H1 (cell line): ENCODE measurements at regions not wholly inside any gene's neighbourhood (a gene's known extent, or its start where the extent isn't known, plus 50 kb on each side); places are given as distances from the start of the nearest gene placed in this dataset.

Experiments used
- CTCF ChIA-PET: fragments of 300-600 bp; sonication (Branson Sonifier 250); formaldehyde crosslinking; loops from one replicate; lab custom pipeline; 2021; ENCODE audit not compliant: partially characterized antibody; lab: Charles Lee
- POLR2A ChIA-PET: fragments of 300-600 bp; sonication (Branson Sonifier 250); formaldehyde crosslinking; loops from one replicate; lab custom pipeline; 2021; ENCODE audit warnings: inconsistent platforms; ENCODE audit not compliant: partially characterized antibody; lab: Charles Lee
- DNase-seq, 2 experiments: peaks; one replicate each; pipeline versions ENCODE4 v3.0.0 to v3.0.0-alpha.2; 2010 to 2022; ENCODE audit warnings: low spot score in 2 of 2, low read depth in 1 of 2, mixed read lengths in 1 of 2
- FAIRE-seq: peaks from 2 replicates; lab custom pipeline; 2011; peaks lifted over from hg19 to GRCh38; lab: Jason Lieb, UNC
- H2AFZ ChIP-seq: 2 replicates; pipeline ENCODE4 v1.8.1; 2012; ENCODE audit warnings: low read length, inconsistent platforms
- H2AK5ac ChIP-seq: 2 replicates; pipeline ENCODE4 v1.6.1; 2013; ENCODE audit warnings: low read depth, low read length
- H2BK120ac ChIP-seq: replicated peaks from 2 replicates; pipeline ENCODE3; 2013; ENCODE audit warnings: low read depth, low read length, inconsistent platforms
- H2BK12ac ChIP-seq: 2 replicates; pipeline ENCODE4 v1.6.1; 2013; ENCODE audit warnings: low read depth, low read length
- H2BK15ac ChIP-seq: 2 replicates; pipeline ENCODE4 v1.6.1; 2013; ENCODE audit warnings: low read length
- H2BK20ac ChIP-seq: 2 replicates; pipeline ENCODE4 v1.6.1; 2013; ENCODE audit warnings: low read length
- H2BK5ac ChIP-seq: 2 replicates; pipeline ENCODE4 v1.6.1; 2013; ENCODE audit warnings: low read depth, low read length
- H3K14ac ChIP-seq: 2 replicates; pipeline ENCODE4 v1.6.1; 2013; ENCODE audit warnings: inconsistent platforms; ENCODE audit not compliant: insufficient read length
- H3K18ac ChIP-seq: 2 replicates; pipeline ENCODE4 v1.6.1; 2013; ENCODE audit warnings: low read length; ENCODE audit errors: extremely low read depth
- H3K23ac ChIP-seq: 2 replicates; pipeline ENCODE4 v1.6.1; 2013; ENCODE audit warnings: inconsistent platforms; ENCODE audit not compliant: insufficient read length
- H3K23me2 ChIP-seq: 2 replicates; pipeline ENCODE4 v1.6.1; 2013; ENCODE audit warnings: low read depth, low read length
- H3K27ac ChIP-seq: 2 replicates; pipeline ENCODE4 v1.6.1; 2011; ENCODE audit warnings: low read depth, low read length, inconsistent platforms
- H3K27me3 ChIP-seq, 4 experiments: replicated peaks in 1 of 4; 1 replicate in 1 of 4; 2 replicates in 3 of 4; pipeline versions ENCODE4 v1.6.1 to v1.8.1; 2011 to 2013; ENCODE audit warnings: low read length in 3 of 4, mild to moderate bottlenecking in 3 of 4, inconsistent platforms in 2 of 4, mixed read lengths in 2 of 4, moderate library complexity in 1 of 4; ENCODE audit not compliant: control insufficient read depth in 3 of 4, insufficient read depth in 3 of 4; ENCODE audit errors: extremely low read depth in 1 of 4
- H3K36me3 ChIP-seq, 4 experiments: 2 replicates each; pipeline versions ENCODE4 v1.6.1 to v1.8.1; 2011 to 2013; ENCODE audit warnings: mild to moderate bottlenecking in 4 of 4, low read length in 3 of 4, moderate library complexity in 2 of 4, control low read depth in 1 of 4, inconsistent platforms in 1 of 4; ENCODE audit not compliant: insufficient read depth in 4 of 4, control insufficient read depth in 2 of 4
- H3K4ac ChIP-seq: replicated peaks from 2 replicates; pipeline ENCODE3; 2013; ENCODE audit warnings: low read length, low read depth, mixed read lengths, inconsistent platforms; ENCODE audit not compliant: insufficient read length
- H3K4me1 ChIP-seq, 4 experiments: replicated peaks in 1 of 4; 1 replicate in 1 of 4; 2 replicates in 3 of 4; pipeline versions ENCODE4 v1.6.1 to v1.8.1; 2011 to 2013; ENCODE audit warnings: low read length in 3 of 4, inconsistent platforms in 2 of 4, mixed read lengths in 1 of 4; ENCODE audit not compliant: insufficient read depth in 4 of 4, control insufficient read depth in 3 of 4
- H3K4me2 ChIP-seq, 2 experiments: 2 replicates each; pipeline versions ENCODE4 v1.6.1 to v1.8.1; 2011 to 2013; ENCODE audit warnings: low read depth in 2 of 2, low read length in 2 of 2, control low read depth in 1 of 2, inconsistent platforms in 1 of 2, mild to moderate bottlenecking in 1 of 2; ENCODE audit not compliant: insufficient read depth in 1 of 2
- H3K4me3 ChIP-seq, 4 experiments: fragments of 200-600, 300-600 bp in 1 of 4; sonication (generic), shearing (Covaris generic), sonication (Bioruptor Twin) in 1 of 4; 2 replicates each; pipeline versions ENCODE4 v1.5.1 to v1.8.1; 2011 to 2016; ENCODE audit warnings: low read length in 4 of 4, low read depth in 3 of 4, control low read depth in 2 of 4, inconsistent platforms in 2 of 4, mild to moderate bottlenecking in 2 of 4, mixed read lengths in 1 of 4, moderate library complexity in 1 of 4; ENCODE audit not compliant: insufficient read depth in 2 of 4; ENCODE audit errors: extremely low read depth in 1 of 4
- H3K56ac ChIP-seq: replicated peaks from 2 replicates; pipeline ENCODE3; 2013; ENCODE audit warnings: low read depth, mild to moderate bottlenecking, mixed read lengths, low read length, inconsistent platforms; ENCODE audit not compliant: insufficient read length
- H3K79me1 ChIP-seq: 2 replicates; pipeline ENCODE4 v1.6.1; 2013; ENCODE audit warnings: low read depth, low read length, control low read depth
- H3K79me2 ChIP-seq, 2 experiments: 2 replicates each; pipeline versions ENCODE4 v1.6.1 to v1.8.1; 2012 to 2013; ENCODE audit warnings: low read length in 2 of 2, mild to moderate bottlenecking in 2 of 2, inconsistent platforms in 1 of 2; ENCODE audit not compliant: insufficient read depth in 2 of 2, control insufficient read depth in 1 of 2
- H3K9ac ChIP-seq, 4 experiments: replicated peaks in 1 of 4; 1 replicate in 1 of 4; 2 replicates in 3 of 4; pipeline versions ENCODE4 v1.6.1 to v1.8.1; 2011 to 2013; ENCODE audit warnings: low read depth in 3 of 4, low read length in 3 of 4, control low read depth in 2 of 4, mild to moderate bottlenecking in 2 of 4, moderate library complexity in 2 of 4, inconsistent platforms in 1 of 4; ENCODE audit errors: extremely low read depth in 1 of 4
- H3K9me3 ChIP-seq, 2 experiments: 2 replicates each; pipeline versions ENCODE4 v1.6.1 to v1.8.1; 2012 to 2013; ENCODE audit warnings: mild to moderate bottlenecking in 2 of 2, moderate library complexity in 2 of 2, control low read depth in 1 of 2, inconsistent platforms in 1 of 2, low read depth in 1 of 2, low read length in 1 of 2, mixed read lengths in 1 of 2; ENCODE audit not compliant: insufficient read depth in 2 of 2
- H4K20me1 ChIP-seq, 2 experiments: replicated peaks in 1 of 2; 2 replicates each; pipeline versions ENCODE3 to v1.8.1; 2011 to 2013; ENCODE audit warnings: inconsistent platforms in 2 of 2, low read length in 2 of 2, mild to moderate bottlenecking in 1 of 2; ENCODE audit not compliant: insufficient read depth in 2 of 2, control insufficient read depth in 1 of 2
- H4K5ac ChIP-seq: 2 replicates; pipeline ENCODE4 v1.6.1; 2013; ENCODE audit warnings: low read length, low read depth, mixed read lengths, inconsistent platforms; ENCODE audit not compliant: insufficient read length
- H4K8ac ChIP-seq: 2 replicates; pipeline ENCODE4 v1.8.0; 2013; ENCODE audit warnings: mild to moderate bottlenecking, moderate library complexity, low read length, inconsistent platforms; ENCODE audit not compliant: insufficient read depth; ENCODE audit errors: extremely low read depth
- H4K91ac ChIP-seq: replicated peaks from 2 replicates; pipeline ENCODE3; 2013; ENCODE audit warnings: low read length, mixed read lengths, inconsistent platforms; ENCODE audit not compliant: insufficient read length
- BCL11A ChIP-seq, 2 experiments: IDR thresholded peaks; one replicate each; pipeline ENCODE4 v1.6.1; 2011; ENCODE audit warnings: low read depth in 2 of 2, low read length in 2 of 2, mild to moderate bottlenecking in 2 of 2
- CREB1 ChIP-seq: IDR thresholded peaks from 2 replicates; pipeline ENCODE4 v1.6.1; 2012; ENCODE audit warnings: inconsistent platforms
- GABPA ChIP-seq: IDR thresholded peaks from 2 replicates; pipeline ENCODE4 v1.6.1; 2011; ENCODE audit warnings: mild to moderate bottlenecking, low read length, moderate library complexity, borderline replicate concordance; ENCODE audit not compliant: insufficient read depth
- WGBS, 2 experiments: shearing (Covaris generic) in 1 of 2; methylation state at CpG; one replicate each; pipeline versions ENCODE4 v1.1.6 to v1.1.7; 2013 to 2015; ENCODE audit warnings: low lambda C conversion rate in 2 of 2, mixed read lengths in 2 of 2, inconsistent platforms in 1 of 2, low coverage in 1 of 2, missing lambda C conversion rate in 1 of 2; ENCODE audit not compliant: insufficient replicate concordance in 2 of 2, insufficient coverage in 1 of 2, insufficient read length in 1 of 2; ENCODE audit errors: extremely low coverage in 1 of 2, missing lambda C conversion rate in 1 of 2; 5-methylcytosine and 5-hydroxymethylcytosine counted together

DNA sequence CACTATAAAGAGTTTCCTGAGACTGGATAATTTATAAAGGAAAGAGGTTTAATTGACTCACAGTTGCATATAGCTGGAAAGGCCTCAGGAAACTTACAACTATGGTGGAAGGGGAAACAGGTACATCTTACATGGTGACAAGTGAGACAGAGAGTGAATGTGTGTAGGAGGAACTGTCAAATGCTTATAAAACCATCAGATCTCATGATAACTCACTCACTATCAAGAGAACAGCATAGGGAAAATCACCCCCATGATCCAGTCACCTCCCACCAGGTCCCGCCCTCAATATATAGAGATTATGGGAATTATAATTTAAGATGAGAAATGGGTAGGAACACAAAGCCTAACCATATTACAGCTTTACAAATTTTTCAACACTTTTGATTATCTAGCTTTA is 266.0 kb downstream of the DTHD1 start:
- H3K23ac ChIP-seq, result no peak overlapping the region
- H4K5ac ChIP-seq, result no peak overlapping the region
- no peak overlapping the region for H2BK120ac ChIP-seq
- no peak overlapping the region for H2BK15ac ChIP-seq
- H3K14ac ChIP-seq, result no peak overlapping the region
- DNase-seq, result no peak
- H3K27ac ChIP-seq, result no peak overlapping the region
- no peak overlapping the region for H3K56ac ChIP-seq
- POLR2A ChIA-PET, result no interaction called here
- no peaks in the 10 kb centered on the region for H3K79me2 ChIP-seq
- H2AFZ ChIP-seq, result no peak overlapping the region
- WGBS, 2 experiments, result 100% methylated on average over 1 of the region's 1 CpG; no CpG with 5 or more reads in 1 of the 2 experiments
- no peak overlapping the region for H3K18ac ChIP-seq
- no peak overlapping the region for H2BK20ac ChIP-seq
- H3K36me3 ChIP-seq, result no peaks in the 10 kb centered on the region
- H2BK5ac ChIP-seq, result no peak overlapping the region
- H3K9ac ChIP-seq, result no peak overlapping the region
- no peak for FAIRE-seq
- no peak overlapping the region for H3K4me3 ChIP-seq
- CTCF ChIA-PET, result no interaction called here
- H3K79me1 ChIP-seq, result no peaks in the 10 kb centered on the region
- H2BK12ac ChIP-seq, result no peak overlapping the region
- H3K4ac ChIP-seq, result no peak overlapping the region
- H2AK5ac ChIP-seq, result no peak overlapping the region
- H3K9me3 ChIP-seq, result no peaks in the 10 kb centered on the region
- peaks cover 0 to 4% (median 1%) of the 10 kb centered on the region in 4 experiments; a peak in 3 of 7 replicates for H3K4me1 ChIP-seq
- H3K27me3 ChIP-seq, result no peaks in the 10 kb centered on the region
- H4K20me1 ChIP-seq, result no peaks in the 10 kb centered on the region
- H4K91ac ChIP-seq, result no peak overlapping the region
- no peak overlapping the region for H4K8ac ChIP-seq
- no peak overlapping the region for H3K4me2 ChIP-seq
- no peaks in the 10 kb centered on the region for H3K23me2 ChIP-seq
- TF ChIP-seq CREB1 (no peak), BCL11A (IDR thresholded peaks at IDR 0.05; ENCODE audit: low read depth in 2 of 2, low read length in 2 of 2) (no peak), GABPA (no peak)
